Keratinocyte (primary cell): ENCODE measurements at regions not wholly inside any gene's neighbourhood (a gene's known extent, or its start where the extent isn't known, plus 50 kb on each side); places are given as distances from the start of the nearest gene placed in this dataset.

ENCODE experiments used
- DNase-seq: peaks from one replicate; pipeline ENCODE4 v3.0.0-alpha.2; 2011; ENCODE audit warnings: low read depth, missing footprints, low spot score
- FAIRE-seq: peaks from 2 replicates; lab custom pipeline; 2011; peaks lifted over from hg19 to GRCh38; lab: Jason Lieb, UNC
- H2AFZ ChIP-seq: 2 replicates; pipeline ENCODE4 v1.6.0; 2012; ENCODE audit warnings: low read length, control low read depth, inconsistent platforms; ENCODE audit not compliant: control insufficient read depth
- H3K27ac ChIP-seq: 2 replicates; pipeline ENCODE4 v1.5.1; 2011; ENCODE audit warnings: low read length; ENCODE audit not compliant: control insufficient read depth, insufficient read depth
- H3K27me3 ChIP-seq: 3 replicates; pipeline ENCODE4 v1.6.0; 2011; ENCODE audit warnings: low read length; ENCODE audit not compliant: control insufficient read depth, insufficient read depth; ENCODE audit errors: extremely low read depth
- H3K36me3 ChIP-seq, 2 experiments: 2 replicates in 1 of 2; 3 replicates in 1 of 2; pipeline ENCODE4 v1.5.1; 2011; ENCODE audit warnings: low read length in 2 of 2, mild to moderate bottlenecking in 1 of 2; ENCODE audit not compliant: control insufficient read depth in 2 of 2, insufficient read depth in 2 of 2; ENCODE audit errors: extremely low read depth in 1 of 2
- H3K4me1 ChIP-seq: 3 replicates; pipeline ENCODE4 v1.5.1; 2011; ENCODE audit warnings: low read length; ENCODE audit not compliant: control insufficient read depth, insufficient read depth; ENCODE audit errors: extremely low read depth
- H3K4me2 ChIP-seq: 3 replicates; pipeline ENCODE4 v1.6.0; 2011; ENCODE audit warnings: low read depth, low read length; ENCODE audit not compliant: control insufficient read depth, insufficient read depth; ENCODE audit errors: extremely low read depth
- H3K4me3 ChIP-seq, 3 experiments: fragments of 200-600 bp in 1 of 3; sonication (generic) in 1 of 3; 2 replicates in 2 of 3; 3 replicates in 1 of 3; pipeline ENCODE4 v1.5.1; 2011 to 2016; ENCODE audit warnings: low read length in 3 of 3, mild to moderate bottlenecking in 3 of 3, control low read depth in 2 of 3, inconsistent platforms in 1 of 3, low read depth in 1 of 3, mixed read lengths in 1 of 3, mixed run types in 1 of 3, moderate library complexity in 1 of 3; ENCODE audit not compliant: control insufficient read depth in 2 of 3, insufficient read depth in 2 of 3; ENCODE audit errors: extremely low read depth in 1 of 3
- H3K79me2 ChIP-seq: 2 replicates; pipeline ENCODE4 v1.6.0; 2012; ENCODE audit warnings: low read length; ENCODE audit not compliant: control insufficient read depth, insufficient read depth
- H3K9ac ChIP-seq: 3 replicates; pipeline ENCODE4 v1.6.0; 2011; ENCODE audit warnings: low read length; ENCODE audit not compliant: control insufficient read depth, insufficient read depth; ENCODE audit errors: extremely low read depth
- H3K9me1 ChIP-seq: 3 replicates; pipeline ENCODE4 v1.6.0; 2011; ENCODE audit warnings: low read length; ENCODE audit not compliant: control insufficient read depth, insufficient read depth; ENCODE audit errors: extremely low read depth
- H3K9me3 ChIP-seq: 2 replicates; pipeline ENCODE4 v1.5.1; 2012; ENCODE audit warnings: low read depth, low read length; ENCODE audit not compliant: control insufficient read depth
- H4K20me1 ChIP-seq: 3 replicates; pipeline ENCODE4 v1.6.0; 2011; ENCODE audit warnings: low read length; ENCODE audit not compliant: control insufficient read depth, insufficient read depth; ENCODE audit errors: extremely low read depth
- CTCF ChIP-seq, 3 experiments: IDR thresholded peaks in 1 of 3; conservative IDR thresholded peaks in 1 of 3; optimal IDR thresholded peaks in 1 of 3; 2 replicates in 2 of 3; 3 replicates in 1 of 3; pipeline versions ENCODE3 to v1.5.1; 2011; ENCODE audit warnings: low read length in 3 of 3, mild to moderate bottlenecking in 3 of 3, moderate library complexity in 2 of 3, control low read depth in 1 of 3, inconsistent platforms in 1 of 3; ENCODE audit not compliant: insufficient read depth in 2 of 3; ENCODE audit errors: extremely low read depth in 1 of 3
- EZH2 ChIP-seq: IDR thresholded peaks from one replicate; pipeline ENCODE4 v1.6.1; 2012; ENCODE audit warnings: inconsistent platforms, mild to moderate bottlenecking, low read length, moderate library complexity
- dilution Hi-C: fragments of 300-500 bp; cut with MboI; formaldehyde crosslinking; loops from one replicate; pipeline ENCODE4 v1.7.0; 2020; ENCODE audit warnings: low sequenced_read_pairs; ENCODE audit not compliant: extremely low pct_ligation_motif_present

GRCh38 chr5:136518814-136519213 is 153.5 kb upstream of the TRPC7 start:
- FAIRE-seq (no peak), DNase-seq (no peak)
- H3K27ac ChIP-seq = no peak overlapping the region
- H3K9me3 ChIP-seq = no peaks in the 10 kb centered on the region
- no peak for TF ChIP-seq CTCF (optimal IDR thresholded peaks at IDR 0.05 in 1 of 3, IDR thresholded peaks at IDR 0.05 in 1 of 3, conservative IDR thresholded peaks at IDR 0.05 in 1 of 3; ENCODE audit: extremely low read depth in 1 of 3, insufficient read depth in 2 of 3, low read length in 3 of 3)
- TF ChIP-seq EZH2 = no peak
- no peaks in the 10 kb centered on the region for H3K27me3 ChIP-seq
- H3K36me3 ChIP-seq = no peaks in the 10 kb centered on the region
- no peak overlapping the region for H3K9ac ChIP-seq
- dilution Hi-C loops = no loop called here
- no peak overlapping the region for H3K4me2 ChIP-seq
- no peak overlapping the region for H2AFZ ChIP-seq
- H3K4me1 ChIP-seq = no peaks in the 10 kb centered on the region
- H4K20me1 ChIP-seq = no peaks in the 10 kb centered on the region
- H3K79me2 ChIP-seq = no peaks in the 10 kb centered on the region
- no peak overlapping the region for H3K4me3 ChIP-seq
- H3K9me1 ChIP-seq = no peaks in the 10 kb centered on the region

GRCh38 chr5:136518174-136518573 is 152.8 kb upstream of the TRPC7 start:
- Histone ChIP-seq H3K4me3 (no peak overlapping the region), H4K20me1 (no peaks in the 10 kb centered on the region), H3K9ac (no peak overlapping the region), H3K9me3 (no peaks in the 10 kb centered on the region), H3K27ac (no peak overlapping the region), H2AFZ (no peak overlapping the region), H3K79me2 (no peaks in the 10 kb centered on the region), H3K4me2 (no peak overlapping the region), H3K36me3 (no peaks in the 10 kb centered on the region), H3K4me1 (no peaks in the 10 kb centered on the region), H3K9me1 (no peaks in the 10 kb centered on the region), H3K27me3 (no peaks in the 10 kb centered on the region)
- DNase-seq (no peak), FAIRE-seq (no peak)
- no peak for TF ChIP-seq CTCF (optimal IDR thresholded peaks at IDR 0.05 in 1 of 3, IDR thresholded peaks at IDR 0.05 in 1 of 3, conservative IDR thresholded peaks at IDR 0.05 in 1 of 3; ENCODE audit: extremely low read depth in 1 of 3, insufficient read depth in 2 of 3, low read length in 3 of 3)
- dilution Hi-C loops = no loop called here
